ENCODE measurements at regions not wholly inside any gene's neighbourhood (a gene's known extent, or its start where the extent isn't known, plus 50 kb on each side); places are given as distances from the start of the nearest gene placed in this dataset.

GRCh38 chr13:87080100-87080779, 590.9 kb upstream of the SLITRK5 start:
- Histone ChIP-seq H3K23ac (ENCODE audit: insufficient read length, low read depth, low read length) (no peak overlapping the region), H4K91ac (ENCODE audit: insufficient read length, low read depth, low read length) (no peak overlapping the region), H3T11ph (ENCODE audit: low read length) (no peak overlapping the region), H3K79me1 (ENCODE audit: insufficient read depth, low read depth, low read length, poor library complexity, severe bottlenecking) (no peaks in the 10 kb centered on the region), H4K8ac (replicated peaks; ENCODE audit: insufficient read length, low read depth, low read length) (no peak overlapping the region), H2BK120ac (ENCODE audit: low read depth, low read length, poor library complexity, severe bottlenecking) (no peak overlapping the region), H4K20me1 (ENCODE audit: control insufficient read depth, insufficient read depth, insufficient read length) (no peaks in the 10 kb centered on the region), H3K18ac (ENCODE audit: insufficient read length, low read depth, low read length) (no peak overlapping the region), H2BK12ac (ENCODE audit: insufficient read length, low read depth, low read length) (no peak overlapping the region), H3K56ac (ENCODE audit: insufficient read length, low read depth, low read length) (no peak overlapping the region), H3K14ac (ENCODE audit: insufficient read depth, low read length) (no peak overlapping the region), H3K9ac (ENCODE audit: extremely low read depth, insufficient read length, low read length) (no peak overlapping the region), H3K4ac (ENCODE audit: low read depth, low read length) (no peak overlapping the region), H4K5ac (ENCODE audit: insufficient read length, low read depth, low read length) (no peak overlapping the region), H3K9me3 (ENCODE audit: control insufficient read depth, low read depth, low read length) (no peaks in the 10 kb centered on the region), H3K4me1 (ENCODE audit: insufficient read depth, low read length) (no peaks in the 10 kb centered on the region), H2BK5ac (ENCODE audit: insufficient read length, low read length) (no peak overlapping the region), H3K23me2 (ENCODE audit: insufficient read length, low read depth, low read length, poor library complexity, severe bottlenecking) (no peaks in the 10 kb centered on the region), H2BK15ac (ENCODE audit: low read depth, low read length) (no peak overlapping the region), H3K27me3 (ENCODE audit: insufficient read depth, low read length) (no peaks in the 10 kb centered on the region), H2BK20ac (ENCODE audit: low read depth, low read length, poor library complexity, severe bottlenecking) (no peak overlapping the region), H3K4me2 (ENCODE audit: insufficient read depth, insufficient read length, low read length) (no peak overlapping the region), H3K79me2 (ENCODE audit: insufficient read depth, low read length) (no peaks in the 10 kb centered on the region), H2AK5ac (ENCODE audit: insufficient read length, low read length) (no peak overlapping the region), H3K27ac (ENCODE audit: insufficient read length, low read depth, low read length) (no peak overlapping the region), H2AFZ (ENCODE audit: low read length) (no peak overlapping the region)
- no CpG with 5 or more reads among the region's 27 CpGs for WGBS (ENCODE audit: extremely low coverage, insufficient read length, low lambda C conversion rate)
- no peak for DNase-seq
- TF ChIP-seq CTCF (conservative IDR thresholded peaks at IDR 0.05): no peak
- Mint-ChIP-seq H3K27ac (no peak overlapping the region), H3K36me3 (ENCODE audit: insufficient read depth in 1 of 3, low read depth in 3 of 3) (no peaks in the 10 kb centered on the region; a peak in 2 of 7 replicates), H3K9me3 (no peaks in the 10 kb centered on the region), H3K4me3 (no peak overlapping the region), H3K27me3 (ENCODE audit: low read depth) (no peaks in the 10 kb centered on the region), H3K4me1 (no peaks in the 10 kb centered on the region)

Data from H9 (cell line).